ENCODE measurements at regions not wholly inside any gene's neighbourhood (a gene's known extent, or its start where the extent isn't known, plus 50 kb on each side); places are given as distances from the start of the nearest gene placed in this dataset.

DNA sequence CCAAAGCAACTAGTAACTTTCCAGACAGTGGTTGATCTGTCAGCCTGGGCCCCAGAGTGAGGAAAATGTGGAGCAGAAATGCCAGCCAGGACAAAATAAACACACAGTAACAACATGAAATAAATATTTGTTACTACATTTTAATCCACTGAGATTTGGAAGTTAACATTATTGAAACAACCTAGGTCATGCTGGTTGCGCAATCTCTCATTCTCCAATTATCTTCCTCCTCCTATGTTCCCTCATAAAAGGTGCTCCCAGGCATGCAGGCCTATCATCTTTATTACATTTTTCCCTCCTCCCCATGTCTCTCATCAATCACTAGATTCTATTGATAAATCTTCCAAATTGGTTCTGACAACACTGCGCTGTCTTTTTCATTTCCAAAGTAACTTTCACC is 363.1 kb downstream of the HINT1 start:
- H3K4me3 ChIP-seq (ENCODE audit: low read depth, low read length), result no peak overlapping the region
- DNase-seq (ENCODE audit: low read depth), result no peak
- TF ChIP-seq MYC (IDR thresholded peaks at IDR 0.05; ENCODE audit: low read depth, low read length), result no peak
- TF ChIP-seq, protein P1, sequence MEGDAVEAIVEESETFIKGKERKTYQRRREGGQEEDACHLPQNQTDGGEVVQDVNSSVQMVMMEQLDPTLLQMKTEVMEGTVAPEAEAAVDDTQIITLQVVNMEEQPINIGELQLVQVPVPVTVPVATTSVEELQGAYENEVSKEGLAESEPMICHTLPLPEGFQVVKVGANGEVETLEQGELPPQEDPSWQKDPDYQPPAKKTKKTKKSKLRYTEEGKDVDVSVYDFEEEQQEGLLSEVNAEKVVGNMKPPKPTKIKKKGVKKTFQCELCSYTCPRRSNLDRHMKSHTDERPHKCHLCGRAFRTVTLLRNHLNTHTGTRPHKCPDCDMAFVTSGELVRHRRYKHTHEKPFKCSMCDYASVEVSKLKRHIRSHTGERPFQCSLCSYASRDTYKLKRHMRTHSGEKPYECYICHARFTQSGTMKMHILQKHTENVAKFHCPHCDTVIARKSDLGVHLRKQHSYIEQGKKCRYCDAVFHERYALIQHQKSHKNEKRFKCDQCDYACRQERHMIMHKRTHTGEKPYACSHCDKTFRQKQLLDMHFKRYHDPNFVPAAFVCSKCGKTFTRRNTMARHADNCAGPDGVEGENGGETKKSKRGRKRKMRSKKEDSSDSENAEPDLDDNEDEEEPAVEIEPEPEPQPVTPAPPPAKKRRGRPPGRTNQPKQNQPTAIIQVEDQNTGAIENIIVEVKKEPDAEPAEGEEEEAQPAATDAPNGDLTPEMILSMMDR (IDR thresholded peaks at IDR 0.05; ENCODE audit: low read depth, low read length), result no peak
- TF ChIP-seq, protein P2, sequence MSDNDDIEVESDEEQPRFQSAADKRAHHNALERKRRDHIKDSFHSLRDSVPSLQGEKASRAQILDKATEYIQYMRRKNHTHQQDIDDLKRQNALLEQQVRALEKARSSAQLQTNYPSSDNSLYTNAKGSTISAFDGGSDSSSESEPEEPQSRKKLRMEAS (IDR thresholded peaks at IDR 0.05; ENCODE audit: low read depth, low read length), result no peak
- no peak for TF ChIP-seq POLR2A (IDR thresholded peaks at IDR 0.05; ENCODE audit: extremely low read depth, insufficient read length)

DNA sequence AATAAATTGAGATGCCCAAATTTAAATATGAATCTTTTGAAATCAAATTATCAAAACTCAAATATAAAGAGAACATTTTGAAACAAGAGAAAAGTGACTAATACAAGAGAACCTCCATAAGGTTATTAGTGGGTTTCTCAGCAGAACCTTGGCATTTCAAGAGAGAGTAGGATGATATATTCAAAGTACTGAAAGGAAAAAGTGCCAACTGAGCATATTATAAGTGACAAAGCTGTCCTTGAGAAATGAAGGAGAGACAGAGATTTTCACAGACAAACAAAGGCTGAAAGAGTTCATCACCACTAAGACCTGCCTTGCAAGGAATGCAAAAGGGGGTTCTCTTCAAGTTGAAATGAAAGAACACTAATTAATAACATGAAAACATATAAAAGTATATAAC is 366.0 kb downstream of the HINT1 start:
- no peak overlapping the region for H3K4me3 ChIP-seq (ENCODE audit: low read depth, low read length)
- no peak for DNase-seq (ENCODE audit: low read depth)
- TF ChIP-seq MYC (IDR thresholded peaks at IDR 0.05; ENCODE audit: low read depth, low read length) (no peak), POLR2A (IDR thresholded peaks at IDR 0.05; ENCODE audit: extremely low read depth, insufficient read length) (no peak)
- TF ChIP-seq, protein P1 (IDR thresholded peaks at IDR 0.05; ENCODE audit: low read depth, low read length), result no peak
- TF ChIP-seq, protein P2 (IDR thresholded peaks at IDR 0.05; ENCODE audit: low read depth, low read length), result no peak

DNA sequence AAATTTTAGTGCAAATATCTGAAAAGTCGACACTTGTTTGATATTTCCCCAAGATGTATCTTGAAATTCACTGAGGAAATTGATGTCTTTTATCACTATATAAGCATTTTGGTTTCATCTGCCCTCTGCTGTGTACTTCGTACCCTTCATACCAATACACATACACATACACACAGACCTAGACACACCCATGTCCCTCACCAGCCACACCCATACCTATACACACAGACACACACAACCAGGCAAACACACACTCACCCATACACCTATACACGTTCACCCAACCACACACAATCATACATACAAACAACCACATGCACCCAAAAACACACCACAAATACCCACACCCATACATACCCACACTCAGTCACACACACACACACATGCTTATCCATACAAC is 367.8 kb downstream of the HINT1 start:
- TF ChIP-seq, protein P1 (IDR thresholded peaks at IDR 0.05; ENCODE audit: low read depth, low read length), result no peak
- TF ChIP-seq MYC (IDR thresholded peaks at IDR 0.05; ENCODE audit: low read depth, low read length), result no peak
- TF ChIP-seq POLR2A (IDR thresholded peaks at IDR 0.05; ENCODE audit: extremely low read depth, insufficient read length), result no peak
- TF ChIP-seq, protein P2 (IDR thresholded peaks at IDR 0.05; ENCODE audit: low read depth, low read length), result no peak
- H3K4me3 ChIP-seq (ENCODE audit: low read depth, low read length), result no peak overlapping the region
- no peak for DNase-seq (ENCODE audit: low read depth)

GRCh38 chr5:130796902-130797301 is 368.2 kb downstream of the HINT1 start:
- TF ChIP-seq, protein P2 (IDR thresholded peaks at IDR 0.05; ENCODE audit: low read depth, low read length), result no peak
- TF ChIP-seq, protein P1 (IDR thresholded peaks at IDR 0.05; ENCODE audit: low read depth, low read length), result no peak
- TF ChIP-seq POLR2A (IDR thresholded peaks at IDR 0.05; ENCODE audit: extremely low read depth, insufficient read length) (no peak), MYC (IDR thresholded peaks at IDR 0.05; ENCODE audit: low read depth, low read length) (no peak)
- H3K4me3 ChIP-seq (ENCODE audit: low read depth, low read length), result no peak overlapping the region
- no peak for DNase-seq (ENCODE audit: low read depth)

GRCh38 chr5:130796032-130796431 is 369.0 kb downstream of the HINT1 start:
- no peak overlapping the region for H3K4me3 ChIP-seq (ENCODE audit: low read depth, low read length)
- DNase-seq (ENCODE audit: low read depth), result no peak
- no peak for TF ChIP-seq MYC (IDR thresholded peaks at IDR 0.05; ENCODE audit: low read depth, low read length)

DNA sequence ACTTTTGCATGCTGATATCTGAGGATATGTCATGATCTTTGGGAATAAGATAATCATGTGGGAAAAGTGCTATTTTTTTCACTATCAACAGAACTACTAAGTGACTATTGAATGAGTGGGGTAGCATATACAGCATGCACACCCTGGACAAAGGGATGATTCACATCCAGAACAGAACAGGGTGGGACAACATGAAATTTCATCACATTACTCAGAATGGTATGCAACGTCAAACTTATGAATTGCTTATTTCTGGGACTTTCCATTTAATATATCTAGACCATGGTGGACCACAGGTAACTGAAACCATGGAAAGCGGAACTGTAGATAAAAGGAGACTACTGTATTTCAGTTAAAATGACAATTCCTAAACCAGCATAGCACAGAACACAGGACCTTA is 370.0 kb downstream of the HINT1 start:
- TF ChIP-seq, protein P1 (IDR thresholded peaks at IDR 0.05; ENCODE audit: low read depth, low read length), result no peak
- no peak for DNase-seq (ENCODE audit: low read depth)
- no peak overlapping the region for H3K4me3 ChIP-seq (ENCODE audit: low read depth, low read length)
